Stimulated activated CD4-positive, alpha-beta T cell treated with anti-CD3 and anti-CD28 coated beads, Interleukin-1b, Interleukin-23, amount 100 ng/mL, for 4 hours (primary cell): ENCODE measurements at regions not wholly inside any gene's neighbourhood (a gene's known extent, or its start where the extent isn't known, plus 50 kb on each side); places are given as distances from the start of the nearest gene placed in this dataset.

ENCODE experiments used
- DNase-seq, 2 donors: peaks; one replicate each; pipeline ENCODE4 v3.0.0-alpha.2; 2020; ENCODE audit warnings: low read depth in 2 of 2

DNA sequence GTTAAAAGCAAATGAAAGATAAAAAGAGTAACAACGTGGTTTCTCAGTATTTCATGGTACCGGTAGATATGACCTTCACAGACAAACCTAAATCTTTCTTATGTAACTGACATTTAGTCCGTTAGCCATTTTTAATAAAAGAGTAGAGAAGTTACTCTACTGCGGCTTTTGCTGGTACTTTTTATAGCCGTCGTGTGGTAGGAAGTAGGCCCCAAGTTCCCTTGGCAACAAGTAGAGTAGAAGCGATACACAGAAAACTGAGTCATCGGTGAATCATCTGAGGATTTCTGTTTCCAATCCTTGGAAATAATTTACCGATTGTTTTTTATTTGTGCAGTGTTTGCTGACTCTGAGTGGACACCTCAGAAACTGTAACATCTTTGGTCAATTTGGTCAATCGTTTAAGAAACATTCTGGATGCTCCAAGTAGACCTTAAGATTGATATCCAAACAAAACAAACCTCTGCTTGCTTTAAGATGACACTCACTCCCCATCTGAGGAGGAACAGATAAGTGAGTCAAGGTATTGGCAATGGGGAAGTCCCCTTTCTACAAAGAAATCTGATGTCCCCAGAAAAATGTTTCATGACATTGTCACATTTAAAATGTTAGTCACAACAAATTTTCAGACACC lies 63.9 kb upstream of the AHR start:
- peak in 1 of 2 donors; percentile 50 for DNase-seq

DNA sequence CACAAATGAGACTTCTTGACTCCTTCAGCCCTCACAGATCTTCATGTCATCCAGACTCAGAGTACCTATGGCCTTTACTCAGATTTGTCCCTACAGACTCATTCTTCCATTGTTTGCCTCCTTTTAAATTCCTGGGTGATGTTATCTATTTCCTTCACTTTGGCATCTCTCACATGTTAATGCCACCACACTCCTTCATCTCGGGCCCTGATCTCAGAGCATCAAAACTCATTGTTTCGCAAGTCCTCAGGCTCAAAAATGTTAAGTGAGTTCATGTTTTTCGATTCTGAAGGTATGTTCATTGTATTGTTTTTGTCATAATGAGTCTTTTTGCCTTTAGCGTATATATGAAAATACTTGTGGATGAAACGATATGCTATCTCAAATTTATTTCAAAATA lies 62.3 kb upstream of the AHR start:
- no peak for DNase-seq

DNA sequence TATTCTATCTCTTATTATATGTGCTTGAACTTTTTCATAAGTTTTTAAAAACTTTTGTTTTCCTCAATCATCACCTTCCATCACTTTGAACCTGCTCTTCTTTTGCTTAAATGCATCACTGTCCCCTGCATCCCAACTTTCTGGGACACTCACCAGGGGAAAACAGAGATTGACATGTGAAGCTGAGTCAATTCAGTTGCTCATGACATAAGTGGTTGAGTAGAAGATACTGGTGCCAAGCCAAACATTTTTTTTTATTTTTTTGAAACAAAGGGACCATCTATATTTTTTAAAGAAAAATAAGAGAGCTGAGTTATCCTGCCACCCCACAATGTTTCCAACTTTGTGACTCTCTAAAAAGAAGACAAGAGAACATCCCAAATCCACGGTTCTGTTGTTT lies 61.8 kb upstream of the AHR start:
- no peak for DNase-seq

DNA sequence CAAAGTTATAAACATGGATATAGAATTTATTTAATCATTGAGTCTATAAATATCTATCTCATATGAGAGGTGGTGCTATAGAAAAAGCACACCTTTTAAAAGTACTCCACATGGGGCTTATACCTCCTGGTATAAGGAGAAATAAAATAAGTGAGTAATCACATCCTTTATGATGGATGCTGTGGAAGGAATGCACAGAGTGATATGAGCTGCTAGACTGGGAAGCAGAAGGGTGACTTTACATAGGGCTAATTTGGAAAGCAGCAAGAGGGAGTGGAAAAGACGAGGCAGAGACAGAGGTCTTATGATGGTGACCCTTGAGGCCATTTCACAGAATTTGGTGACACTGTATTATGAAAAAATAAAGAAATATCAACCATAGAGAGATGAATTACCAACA lies 59.4 kb upstream of the AHR start:
- no peak for DNase-seq

DNA sequence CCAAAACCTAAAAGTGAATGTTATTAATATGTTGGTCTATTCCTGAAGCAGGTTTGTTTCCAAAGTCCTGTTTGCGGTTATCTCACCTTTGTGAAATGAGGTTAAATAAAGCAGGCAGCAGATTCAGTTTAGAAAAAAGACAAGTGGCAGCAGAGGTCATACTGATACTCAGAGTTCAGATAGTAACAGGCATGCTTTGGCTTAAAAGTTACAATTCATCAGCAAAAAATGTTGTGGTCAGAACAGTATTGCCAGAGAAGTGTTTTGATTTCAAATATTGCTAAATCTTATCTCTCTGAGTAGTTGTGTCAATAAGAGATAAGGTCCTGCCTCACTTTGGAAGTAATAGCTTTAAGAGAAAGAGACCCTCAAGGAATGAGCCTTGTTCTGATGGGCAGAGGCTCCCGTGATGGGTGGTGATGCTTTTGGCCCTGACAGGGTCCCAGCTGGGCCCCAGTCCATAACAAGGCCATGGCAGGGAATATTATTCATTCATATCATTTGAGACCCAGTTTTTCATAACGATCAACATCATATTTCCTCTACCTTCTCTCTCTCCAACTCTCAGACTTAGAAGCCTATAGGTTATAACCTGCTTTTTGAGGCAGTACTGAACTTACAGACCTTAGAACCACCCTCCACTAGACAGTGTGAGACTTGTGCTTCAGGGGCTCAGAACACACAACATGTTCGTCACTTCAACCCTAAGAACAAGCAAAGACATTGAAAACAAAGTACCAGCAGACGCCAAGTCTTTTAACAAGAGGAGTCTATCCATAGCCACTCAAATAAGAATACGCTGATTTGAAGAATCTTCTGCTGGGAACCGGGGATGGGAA lies 58.5 kb upstream of the AHR start:
- DNase-seq = no peak

DNA sequence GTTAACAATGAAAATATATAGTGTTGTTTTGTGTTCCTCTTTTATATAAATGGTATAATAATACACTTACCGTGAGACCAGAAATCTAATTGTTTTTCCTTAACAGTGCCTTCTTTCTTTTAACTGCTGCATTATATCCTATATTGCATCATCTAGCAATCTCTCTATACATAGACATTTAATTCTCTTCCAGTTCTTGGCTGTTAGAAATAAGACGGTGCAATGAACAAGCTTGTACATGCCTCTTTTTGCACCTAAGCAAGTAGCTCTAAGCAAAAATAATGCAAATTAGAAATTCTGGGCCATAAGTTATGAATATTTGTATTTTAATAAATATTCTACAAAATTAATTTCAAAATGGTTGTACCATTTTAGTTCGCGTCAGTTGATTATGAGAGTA lies 55.9 kb upstream of the AHR start:
- no peak for DNase-seq

DNA sequence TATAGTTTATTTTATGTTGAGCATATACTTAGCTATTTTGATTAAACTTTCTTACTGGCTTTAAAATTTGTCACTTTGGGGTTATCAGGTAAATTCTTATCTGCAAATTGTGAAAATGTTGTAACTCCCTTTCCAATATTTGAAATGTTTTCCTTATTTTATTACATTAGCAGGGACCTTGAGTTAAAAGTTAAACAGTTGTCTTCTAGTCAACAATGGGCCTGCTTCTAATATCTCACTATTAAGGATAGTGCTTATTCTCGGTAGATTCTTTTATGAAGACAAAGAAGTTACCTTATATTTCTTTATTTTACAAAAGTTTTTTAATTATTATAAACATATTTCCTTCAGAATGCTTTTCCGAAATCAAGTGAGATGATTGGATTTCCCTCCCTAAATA lies 53.7 kb upstream of the AHR start:
- DNase-seq = no peak

DNA sequence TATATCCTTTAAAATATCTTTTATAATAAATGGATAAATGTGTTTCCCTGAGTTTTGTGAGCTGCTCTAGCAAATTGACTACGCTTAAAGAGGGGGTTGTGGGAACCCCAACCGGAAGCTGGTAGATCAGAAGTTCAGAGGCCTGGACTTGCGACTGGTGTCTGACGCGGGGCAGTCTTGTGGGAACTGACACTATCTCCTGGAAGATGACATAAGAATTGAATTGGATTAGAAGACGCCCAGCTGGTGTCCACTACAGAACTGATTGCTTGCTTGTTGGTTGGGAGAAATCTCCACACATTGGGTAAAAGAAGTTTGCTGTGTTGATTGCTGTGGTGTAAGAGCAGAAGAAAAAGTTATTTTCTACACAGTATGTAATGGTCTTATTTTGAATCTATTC lies 51.1 kb upstream of the AHR start:
- no peak for DNase-seq

DNA sequence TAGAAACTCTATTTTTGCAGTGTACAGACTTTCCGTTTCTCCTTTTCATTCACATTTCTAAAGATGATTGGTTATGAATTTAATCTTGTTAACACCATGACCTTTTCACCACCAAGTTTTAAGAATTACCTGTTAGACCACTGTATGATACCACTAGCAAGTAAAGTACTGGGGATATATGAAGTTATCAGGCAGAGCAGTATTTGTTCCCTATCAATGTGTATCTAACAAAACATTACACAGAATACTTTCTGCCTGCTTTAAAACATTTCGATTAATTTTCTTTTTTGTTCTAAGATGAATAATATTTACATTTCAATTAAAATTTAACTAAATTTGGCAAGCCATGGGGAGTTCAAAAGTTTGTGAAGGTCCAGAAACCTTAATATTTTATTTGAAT lies 49.9 kb upstream of the AHR start:
- DNase-seq = no peak
